ENCODE measurements at regions not wholly inside any gene's neighbourhood (a gene's known extent, or its start where the extent isn't known, plus 50 kb on each side); places are given as distances from the start of the nearest gene placed in this dataset.
A peak's percentile ranks its signal among the peaks of the same experiment; 100 is the strongest.

GRCh38 chr1:95953015-95953414 lies 719.0 kb downstream of the RWDD3 start:
- TF ChIP-seq CTCF (IDR thresholded peaks at IDR 0.05) (peak in 2 of 4 experiments; percentile 31 to 34), EP300 (IDR thresholded peaks at IDR 0.05) (no peak)
